G401.6 (cell line): ENCODE measurements at regions not wholly inside any gene's neighbourhood (a gene's known extent, or its start where the extent isn't known, plus 50 kb on each side); places are given as distances from the start of the nearest gene placed in this dataset.
"Not testable (repeated sequence)": the region's sequence is repeated elsewhere in the genome, so short reads cannot be mapped to it uniquely, and the experiment has no call there.

Source experiments
- FAIRE-seq: peaks from 2 replicates; lab custom pipeline; 2012; peaks lifted over from hg19 to GRCh38; lab: Jason Lieb, UNC

DNA sequence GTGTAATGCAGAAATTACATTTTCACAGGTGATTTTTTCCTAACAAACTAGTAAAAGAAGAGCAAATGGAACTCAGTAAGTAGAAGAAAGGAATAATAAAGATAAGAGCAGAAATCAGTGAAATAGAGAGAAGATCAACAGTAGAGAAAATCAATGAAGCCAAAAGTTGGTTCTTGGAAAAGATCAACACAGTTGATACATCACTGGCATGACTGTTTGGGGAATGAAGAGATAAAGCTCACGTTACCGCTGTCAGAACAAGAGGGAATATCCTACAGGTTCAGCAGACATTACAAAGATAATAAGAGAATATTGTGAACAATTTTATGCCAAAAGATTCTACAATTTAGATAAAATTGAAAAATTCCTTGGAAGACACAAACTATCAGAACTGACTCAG, 146.4 kb downstream of the ACTR3B start:
- no peak for FAIRE-seq

DNA sequence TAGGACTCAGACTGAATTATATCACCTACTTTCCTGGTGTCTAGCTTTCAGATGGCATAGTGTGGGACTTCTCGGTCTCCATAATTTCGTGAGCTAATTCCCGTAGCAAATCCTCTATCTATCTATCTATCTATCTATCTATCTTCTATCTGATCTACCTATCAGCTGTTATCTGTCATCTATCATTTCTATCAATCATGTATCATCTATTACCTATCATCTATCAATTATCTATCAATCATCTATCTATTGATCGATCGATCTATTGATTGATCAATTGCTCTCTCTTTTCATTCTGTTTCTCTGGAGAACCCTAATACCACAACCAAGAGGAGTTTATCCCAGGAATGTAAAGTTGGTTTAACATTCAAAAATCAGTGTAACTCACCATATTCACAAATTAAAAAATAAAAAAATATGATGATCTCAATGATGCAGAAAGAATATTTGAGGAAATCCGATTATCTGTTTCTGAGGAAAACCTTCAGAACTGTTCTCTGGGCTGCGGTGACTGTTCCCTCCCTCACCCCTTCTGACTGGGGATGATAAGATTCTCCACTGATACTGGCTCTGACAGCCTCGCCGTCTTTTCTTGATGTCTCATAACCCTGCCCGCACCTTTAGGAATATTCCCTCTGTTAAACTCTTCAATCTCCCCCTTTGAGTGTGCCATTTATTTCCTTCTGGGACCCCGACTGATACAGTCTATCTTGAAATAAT, 147.7 kb downstream of the ACTR3B start:
- FAIRE-seq, result no peak

DNA sequence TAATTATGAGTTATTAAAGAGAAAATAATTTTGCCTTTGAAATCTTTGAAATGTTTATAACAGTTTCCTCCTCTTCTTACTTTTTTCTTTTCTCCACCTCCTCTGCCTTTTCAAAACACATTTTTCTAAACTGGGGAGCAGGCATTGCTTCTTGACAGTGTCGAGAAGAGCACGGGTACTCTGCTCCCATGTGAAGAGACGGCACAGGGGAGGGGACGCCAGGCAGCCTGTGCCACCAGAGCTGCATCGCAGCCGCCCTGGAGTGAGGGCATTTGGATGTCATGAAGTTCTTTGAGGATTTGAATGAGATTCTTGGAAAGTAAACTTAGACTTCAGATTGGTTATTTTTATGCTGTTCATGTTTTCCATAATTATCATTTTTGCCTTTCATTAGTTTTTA, 149.7 kb downstream of the ACTR3B start:
- no peak for FAIRE-seq

DNA sequence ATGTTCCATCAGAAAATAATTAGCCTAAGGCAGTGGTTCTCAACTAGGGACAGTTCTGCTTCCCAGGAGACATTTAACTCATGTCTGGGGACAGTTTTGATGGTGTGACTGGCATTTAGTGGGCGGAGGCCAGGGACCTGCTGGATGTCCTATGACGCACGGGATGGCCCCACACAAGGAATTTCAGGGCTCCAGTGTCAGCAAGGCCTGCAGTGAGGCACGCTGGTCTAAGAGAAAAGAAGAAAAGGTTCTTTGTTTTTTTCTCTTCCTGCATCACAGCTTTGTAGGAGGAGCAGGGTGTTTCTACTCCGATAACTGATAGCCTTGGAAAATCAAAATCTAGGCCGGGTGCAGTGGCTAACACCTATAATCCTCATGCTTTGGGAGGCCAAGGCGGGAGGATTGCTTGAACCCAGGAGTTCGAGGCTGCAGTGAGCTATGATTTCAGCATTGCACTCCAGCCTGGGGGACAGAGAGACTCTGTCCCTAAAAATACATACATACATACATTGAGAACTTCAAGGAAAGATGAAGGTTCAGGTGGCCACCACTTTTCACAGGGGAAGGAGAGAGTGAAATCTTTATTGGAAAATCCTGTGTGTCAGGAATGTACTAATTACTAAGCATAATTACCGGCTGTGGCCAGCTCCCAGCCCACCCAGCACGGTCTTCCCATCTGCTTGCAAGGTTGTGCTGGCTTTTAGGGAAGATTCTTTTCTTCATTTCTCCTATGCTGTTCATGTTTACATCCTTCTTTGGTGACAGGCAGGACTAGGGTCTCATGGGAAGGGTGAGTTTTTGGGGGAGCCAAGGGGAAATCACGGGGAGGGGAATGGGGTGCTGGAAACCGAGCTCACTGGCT, 150.4 kb downstream of the ACTR3B start:
- FAIRE-seq, result no peak

DNA sequence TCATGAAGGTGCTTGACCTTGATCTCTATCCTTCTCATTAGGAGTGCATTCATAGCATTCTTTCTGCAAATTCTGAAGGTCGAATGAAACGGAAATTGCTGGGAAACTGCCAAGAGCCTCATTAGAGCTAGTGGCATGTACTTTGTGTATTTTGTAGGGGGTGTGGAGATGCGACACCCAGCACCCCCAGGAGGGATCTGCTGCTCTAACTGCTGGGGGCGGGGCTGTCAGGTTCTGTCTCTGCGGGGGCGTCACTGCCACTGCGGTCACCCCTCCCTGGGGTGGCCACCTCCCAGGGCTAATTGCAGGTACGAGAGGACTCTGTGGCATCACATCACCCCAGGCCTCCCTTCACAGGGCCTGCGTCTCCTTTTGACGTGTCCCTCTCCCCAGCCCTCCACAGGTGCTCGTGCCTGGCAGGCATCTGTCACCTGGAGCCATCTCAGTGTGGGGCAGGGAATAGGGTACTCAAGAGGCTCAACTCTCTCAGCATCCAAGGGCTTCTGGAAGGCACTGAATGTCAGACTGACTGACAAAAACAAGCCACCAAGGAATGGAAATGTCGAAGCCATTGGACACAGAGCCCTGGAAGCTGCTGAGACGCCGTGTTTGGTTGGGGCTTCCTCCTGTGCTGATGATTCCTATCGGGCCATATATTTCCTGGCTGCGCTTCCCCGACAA, 151.1 kb downstream of the ACTR3B start:
- FAIRE-seq, result no peak

DNA sequence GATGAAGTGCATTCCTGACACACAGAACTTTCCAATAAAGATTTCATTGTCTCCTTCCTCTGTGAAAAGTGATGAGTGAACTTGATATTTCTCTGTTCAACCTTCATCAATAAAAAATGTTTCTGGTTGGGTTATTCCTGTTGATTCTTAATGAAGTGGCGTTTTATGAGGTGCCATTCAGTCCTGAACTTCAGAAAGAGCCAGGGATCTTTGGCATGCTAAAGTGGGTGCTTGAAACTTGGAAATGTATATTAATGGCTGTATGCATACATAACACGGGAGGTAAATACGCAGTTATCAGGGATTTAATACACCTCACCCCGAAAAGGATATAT, 151.6 kb downstream of the ACTR3B start:
- no peak for FAIRE-seq

DNA sequence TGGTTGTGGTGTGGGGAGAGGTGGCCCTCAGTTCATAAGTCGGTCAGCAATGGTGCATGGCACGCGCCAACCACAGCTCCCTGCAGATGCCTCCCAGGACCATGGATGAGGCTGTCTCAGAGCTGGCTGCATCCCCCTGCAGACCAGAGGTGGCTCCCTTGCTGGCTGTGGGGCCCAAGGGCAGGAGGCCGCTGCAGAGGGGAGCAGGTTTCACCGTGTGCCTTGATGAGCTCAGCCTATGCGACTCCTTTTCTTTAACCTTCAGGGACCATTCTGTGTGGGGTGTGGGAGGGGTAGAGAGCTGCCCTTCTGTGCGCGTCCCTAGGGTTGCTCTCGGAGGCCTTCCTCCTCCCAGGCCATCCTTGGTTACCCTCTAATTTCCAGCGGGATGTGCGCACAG, 152.4 kb downstream of the ACTR3B start:
- no peak for FAIRE-seq

DNA sequence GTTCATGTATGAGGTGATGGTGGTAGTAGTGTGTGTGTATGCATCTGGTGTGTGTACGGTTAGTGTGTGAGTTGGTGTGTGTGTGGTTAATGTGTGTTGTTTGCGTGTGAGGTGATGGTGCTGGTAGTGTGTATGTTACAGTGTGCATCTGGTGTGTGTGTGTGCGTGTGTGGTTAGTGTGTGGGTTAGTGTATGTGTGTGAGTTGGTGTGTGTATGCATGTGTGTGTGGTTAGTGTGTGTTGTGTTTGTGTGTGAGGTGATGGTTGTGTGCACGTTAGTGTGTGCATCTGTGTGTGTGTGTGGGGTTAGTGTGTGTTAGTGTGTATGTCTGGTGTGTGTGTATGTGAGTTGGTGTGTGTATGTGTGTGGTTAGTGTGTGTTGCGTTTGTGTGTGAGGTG, 153.0 kb downstream of the ACTR3B start:
- FAIRE-seq, result no peak

DNA sequence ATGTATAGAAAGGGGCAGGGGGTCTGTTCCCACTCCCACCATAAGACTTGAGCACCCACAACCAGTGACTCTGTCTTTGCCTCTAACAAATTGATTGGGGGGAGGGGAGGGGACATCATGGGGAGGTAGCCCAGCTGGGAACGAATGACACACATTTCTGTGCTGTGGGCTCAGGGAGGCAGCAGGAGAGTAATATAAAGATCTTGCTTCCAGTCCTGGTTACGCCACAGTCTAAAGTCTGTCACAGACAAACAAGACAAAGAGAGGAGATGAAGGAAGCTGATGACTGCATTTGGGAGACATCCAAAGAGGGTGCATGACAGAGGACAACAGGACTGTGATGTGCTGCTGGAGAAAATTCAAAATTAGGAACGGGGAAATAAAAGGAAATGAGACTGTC, 153.9 kb downstream of the ACTR3B start:
- FAIRE-seq, result no peak

DNA sequence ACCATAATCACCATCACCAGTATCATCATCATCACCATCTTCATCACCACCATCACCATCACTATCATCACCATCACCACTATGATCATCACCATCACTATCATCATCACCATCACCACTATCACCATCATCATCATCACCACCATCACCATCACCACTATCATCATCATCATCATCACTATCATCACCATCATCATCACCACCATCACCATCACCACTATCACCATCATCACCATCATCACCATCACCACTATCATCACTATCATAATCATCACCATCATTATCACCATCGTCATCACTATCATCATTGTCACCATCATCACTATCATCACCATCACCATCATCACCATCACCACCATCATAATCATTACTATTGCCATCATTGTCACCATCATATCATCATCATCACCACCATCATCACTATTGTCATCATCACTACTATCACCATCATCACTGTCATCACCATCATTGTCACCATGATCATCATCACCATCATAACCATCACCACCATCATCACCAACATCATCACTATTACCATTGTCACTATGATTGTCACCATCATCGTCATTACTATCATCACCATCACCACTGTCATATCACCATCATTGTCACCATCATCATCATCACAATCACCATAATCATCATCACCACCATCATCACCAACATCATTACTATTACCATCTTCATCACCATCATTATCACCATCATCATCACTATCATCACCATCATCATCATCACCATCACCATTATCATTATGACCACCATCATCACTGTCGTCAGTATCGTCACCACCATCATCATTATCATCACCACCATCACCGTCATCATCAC, 154.7 kb downstream of the ACTR3B start:
- FAIRE-seq, result no peak

DNA sequence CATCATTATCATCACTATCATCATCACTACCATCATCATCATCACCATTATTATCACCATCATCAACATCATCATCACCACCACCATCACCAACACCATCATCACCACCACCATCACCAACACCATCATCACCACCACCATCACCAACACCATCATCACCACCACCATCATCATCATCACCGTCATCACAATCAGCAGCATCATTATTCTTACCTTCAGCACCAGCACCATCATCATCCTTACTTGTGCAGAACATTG, 155.2 kb downstream of the ACTR3B start:
- FAIRE-seq, result not testable (repeated sequence)

DNA sequence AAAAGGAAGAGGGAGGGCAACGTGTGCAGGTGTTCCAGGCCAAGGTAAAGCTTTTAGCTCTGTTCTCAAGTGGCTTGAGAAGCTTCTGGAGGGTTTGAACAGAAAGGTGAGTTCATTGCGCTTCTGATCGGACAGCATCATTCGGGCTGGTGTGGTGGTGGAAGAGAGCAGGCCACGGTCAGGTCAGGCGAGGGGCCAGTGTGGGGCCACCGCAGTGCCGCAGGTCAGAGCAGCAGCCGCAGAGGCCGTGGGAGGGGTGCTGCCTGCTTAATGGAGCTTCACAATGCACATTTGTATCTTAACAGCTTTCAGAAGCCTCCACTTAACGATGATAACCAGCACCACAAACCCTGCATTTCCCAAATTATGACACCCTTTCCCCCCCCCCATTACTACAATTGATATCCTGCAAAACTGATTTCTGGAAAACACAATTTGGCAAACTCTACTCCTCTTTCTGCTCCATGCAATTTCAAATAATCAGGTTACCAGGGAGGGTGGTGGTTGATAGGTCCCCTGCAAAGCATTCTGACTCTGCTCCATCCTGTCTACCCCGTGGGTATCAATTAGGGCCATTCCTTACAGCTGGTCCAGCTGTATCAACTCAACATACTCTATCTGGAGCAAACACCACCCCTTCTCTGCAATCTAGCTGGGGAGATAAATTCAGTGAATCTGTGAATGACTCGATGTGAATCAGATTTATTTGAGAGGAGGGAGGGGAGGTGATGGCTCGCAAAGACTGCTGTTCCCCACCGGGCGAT, 162.9 kb downstream of the ACTR3B start:
- FAIRE-seq, result no peak

DNA sequence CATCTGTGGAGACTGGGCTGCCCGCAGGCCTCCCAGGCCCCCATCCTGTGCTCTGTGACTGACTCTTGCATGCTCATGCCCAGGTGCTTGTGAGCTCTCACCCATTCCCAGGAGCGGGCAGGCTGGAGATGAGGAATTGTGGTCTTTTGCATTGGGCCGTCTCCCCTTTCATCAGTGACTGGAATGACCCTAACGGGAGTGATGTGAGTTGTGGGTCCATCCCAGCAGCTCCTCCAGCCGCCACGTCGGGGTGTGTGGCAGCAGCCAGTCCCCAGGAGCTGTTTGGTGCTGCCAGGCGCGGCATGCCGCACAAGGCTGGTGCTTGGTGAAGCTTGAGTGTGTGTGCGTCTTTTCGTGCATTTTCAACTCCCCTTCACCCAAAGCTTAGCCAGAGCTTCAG, 164.2 kb downstream of the ACTR3B start:
- no peak for FAIRE-seq

DNA sequence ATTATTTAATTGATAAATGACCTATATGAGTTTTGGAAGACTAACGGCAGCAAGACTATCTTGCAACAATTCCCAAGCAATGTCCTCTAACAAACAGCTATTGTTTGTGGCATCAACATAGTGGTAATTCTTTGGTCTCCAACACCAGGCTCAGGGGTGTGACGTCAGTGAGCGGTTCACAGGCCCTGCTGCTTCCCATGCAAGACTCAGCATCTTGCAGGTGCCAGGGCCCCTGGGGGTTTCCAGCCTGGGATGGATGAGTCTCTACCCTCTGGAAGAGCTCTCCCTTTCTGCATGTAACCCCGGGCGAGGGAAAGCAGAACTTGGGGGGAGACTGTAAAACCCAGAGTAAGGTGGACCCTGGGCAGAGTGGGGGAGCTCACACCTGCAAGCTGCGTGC, 164.7 kb downstream of the ACTR3B start:
- FAIRE-seq, result no peak

DNA sequence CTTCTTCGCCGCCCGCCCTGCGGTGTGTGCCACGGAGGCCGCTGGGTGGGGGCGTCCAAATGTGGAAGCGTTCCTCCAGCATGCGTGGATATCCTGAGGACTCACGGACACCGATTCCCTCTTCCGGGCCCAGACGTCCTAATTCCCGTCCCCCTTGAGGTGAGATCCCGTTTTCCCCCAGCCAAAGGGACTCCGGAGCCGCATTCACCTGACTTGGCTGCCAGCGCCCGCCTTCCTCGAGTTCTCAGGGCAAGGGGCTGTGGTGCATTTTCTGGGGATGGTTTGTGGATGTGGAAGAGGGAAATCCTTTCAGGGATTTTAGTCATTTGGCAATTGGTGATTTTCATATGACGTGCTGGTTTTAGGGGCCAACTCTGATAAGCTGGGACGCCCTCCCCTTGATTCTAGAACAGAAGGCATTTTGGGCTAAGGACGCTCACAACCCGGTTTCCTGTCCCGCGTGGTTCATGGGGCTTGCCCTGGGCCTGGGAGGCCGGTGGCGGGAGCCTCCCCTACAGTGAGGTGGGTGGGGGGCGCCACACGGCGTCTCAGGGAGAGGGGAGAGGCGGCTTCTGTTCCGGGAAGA, 165.4 kb downstream of the ACTR3B start:
- FAIRE-seq, result no peak

DNA sequence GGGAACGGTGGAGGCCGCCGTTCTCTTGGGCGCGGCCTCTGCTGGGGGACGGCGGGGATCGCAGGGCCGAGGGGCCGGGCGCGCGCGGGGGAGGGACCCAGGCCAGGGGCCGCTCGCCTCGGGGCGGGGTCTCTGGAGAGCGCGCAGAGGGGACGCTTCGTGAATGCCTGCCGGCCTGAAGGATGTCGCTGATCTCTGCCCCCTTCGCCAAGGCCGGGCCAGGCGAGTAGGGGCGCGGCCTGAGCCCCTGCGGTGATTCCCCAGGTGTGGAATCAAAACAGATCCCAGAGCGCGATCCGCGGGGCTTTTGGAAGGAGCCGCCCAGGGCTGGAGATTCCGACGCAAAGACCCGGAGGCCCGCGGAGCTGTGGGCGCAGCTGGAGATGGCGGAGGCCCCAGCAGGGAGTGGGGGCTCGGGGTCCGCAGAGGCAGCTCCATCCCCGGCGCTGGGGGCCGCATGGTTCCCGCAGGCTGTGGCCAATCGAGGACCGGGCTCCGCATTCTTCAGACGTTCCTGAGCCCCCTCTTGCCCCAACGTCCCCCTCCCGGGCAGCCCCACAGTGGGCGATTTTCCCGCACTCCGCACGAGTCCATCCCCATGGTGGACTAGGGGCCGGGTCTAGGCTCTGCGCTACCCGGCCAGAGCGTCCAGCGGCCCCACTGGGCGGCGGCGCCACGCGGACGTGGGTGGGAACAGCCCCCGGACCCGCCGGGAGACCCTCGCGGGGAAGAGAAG, 166.0 kb downstream of the ACTR3B start:
- FAIRE-seq, result no peak

DNA sequence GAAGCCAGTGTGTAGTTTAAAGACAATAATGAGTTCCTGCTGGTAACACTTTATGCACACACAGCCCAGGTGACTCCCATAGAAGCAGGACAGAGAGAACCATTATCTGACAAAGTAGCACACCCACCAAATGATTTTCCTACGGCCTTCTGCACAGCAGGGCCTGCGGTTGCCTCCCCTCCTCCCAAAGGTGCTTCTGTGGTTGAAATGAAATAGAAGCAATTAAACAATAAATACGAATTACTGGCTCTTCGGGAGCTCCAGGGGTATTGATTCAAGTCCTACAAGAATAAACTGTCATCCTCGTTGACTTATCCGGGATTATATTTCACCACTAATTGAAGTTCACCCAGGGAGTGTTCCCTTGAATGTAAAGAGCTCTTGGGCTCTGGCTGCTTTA, 172.1 kb downstream of the ACTR3B start:
- no peak for FAIRE-seq

DNA sequence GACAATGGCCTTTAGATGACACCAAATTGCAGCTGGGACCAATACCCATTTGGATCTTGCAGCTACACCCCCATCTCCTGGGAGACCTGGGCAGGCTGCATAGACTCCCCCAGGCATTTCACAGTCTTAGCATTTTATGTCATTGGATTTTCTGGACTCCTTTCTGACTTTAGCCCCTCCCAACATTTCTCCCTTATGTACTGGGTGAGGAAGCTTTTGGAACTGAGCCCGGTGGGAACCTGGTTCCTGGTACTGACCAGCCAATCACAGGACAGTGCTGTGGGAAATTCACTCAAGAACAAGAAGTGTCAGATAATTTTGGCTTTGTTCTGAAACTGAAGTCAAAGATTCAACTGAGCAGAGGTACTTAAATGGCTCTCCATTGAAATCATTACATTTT, 177.7 kb downstream of the ACTR3B start:
- FAIRE-seq, result no peak

DNA sequence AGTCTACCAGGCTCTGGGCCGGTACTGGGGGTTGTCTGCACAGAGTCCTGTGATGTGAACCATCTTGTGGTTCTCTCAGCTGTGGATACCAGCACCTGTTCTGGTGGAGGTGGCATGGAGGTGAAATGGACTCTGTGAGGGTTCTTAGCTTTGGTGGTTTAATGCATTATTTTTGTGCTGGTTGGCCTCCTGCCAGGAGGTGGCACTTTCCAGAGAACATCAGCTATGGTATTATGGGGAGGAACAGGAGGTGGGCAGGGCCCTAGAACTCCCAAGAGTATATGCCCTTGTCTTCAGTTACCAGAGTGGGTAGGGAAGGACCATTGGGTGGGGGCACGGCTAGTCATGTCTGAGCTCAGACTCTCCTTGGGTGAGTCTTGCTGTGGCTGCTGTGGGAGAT, 187.1 kb downstream of the ACTR3B start:
- FAIRE-seq, result not testable (repeated sequence)

DNA sequence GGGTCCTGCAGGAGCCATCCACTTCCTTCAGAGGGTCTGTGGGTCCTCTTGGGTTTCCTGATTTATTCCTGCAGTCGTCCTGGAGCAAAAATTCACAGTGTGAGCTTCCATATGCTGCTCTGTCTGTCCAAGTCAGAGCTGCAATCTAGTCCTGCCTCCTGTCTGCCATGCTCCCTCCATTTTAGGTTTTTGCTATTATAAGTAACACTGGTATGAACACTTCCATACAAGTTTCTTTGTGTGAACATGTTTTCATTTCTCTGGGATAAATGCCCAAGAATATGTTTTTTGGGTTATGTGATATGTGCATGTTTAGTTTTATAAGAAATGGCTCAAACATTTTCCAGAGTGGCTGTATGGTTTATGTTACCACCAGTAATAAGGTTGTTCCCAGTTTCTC, 188.1 kb downstream of the ACTR3B start:
- FAIRE-seq, result no peak

DNA sequence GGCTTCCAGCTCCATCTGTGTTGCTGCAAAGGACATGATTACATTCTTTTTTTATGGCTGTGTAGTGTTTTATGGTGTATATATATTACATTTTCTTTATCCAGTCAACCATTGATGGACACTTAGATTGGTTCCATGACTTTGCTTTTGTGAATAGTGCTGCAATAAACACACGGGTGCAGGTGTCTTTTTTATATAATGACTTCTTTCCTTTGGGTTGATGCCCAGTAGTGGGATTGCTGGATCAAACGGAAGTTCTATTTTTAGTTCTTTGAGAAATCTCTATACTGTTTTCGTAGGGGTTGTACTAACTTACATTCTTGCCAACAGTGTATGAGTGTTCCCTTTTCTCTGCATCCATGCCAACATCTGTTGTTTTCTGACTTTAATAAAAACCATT, 189.7 kb downstream of the ACTR3B start:
- no peak for FAIRE-seq
